BE2C (cell line): ENCODE measurements at regions not wholly inside any gene's neighbourhood (a gene's known extent, or its start where the extent isn't known, plus 50 kb on each side); places are given as distances from the start of the nearest gene placed in this dataset.

ENCODE experiments used
- DNase-seq: peaks from one replicate; pipeline ENCODE4 v3.0.0-alpha.2; 2020
- H3K27me3 ChIP-seq: fragments of 250-450 bp; sonication (Bioruptor Pico); 2 replicates; pipeline ENCODE4 v1.5.1; 2020; ENCODE audit warnings: mild to moderate bottlenecking
- H3K36me3 ChIP-seq: fragments of 250-450 bp; sonication (Bioruptor Pico); 2 replicates; pipeline ENCODE4 v1.5.1; 2020; ENCODE audit warnings: mild to moderate bottlenecking
- H3K4me1 ChIP-seq: fragments of 250-450 bp; sonication (Bioruptor Pico); 2 replicates; pipeline ENCODE4 v1.5.1; 2020
- H3K4me3 ChIP-seq: 2 replicates; pipeline ENCODE4 v1.5.1; 2011; ENCODE audit warnings: low read depth, low read length
- H3K9me3 ChIP-seq: fragments of 250-450 bp; sonication (Bioruptor Pico); 2 replicates; pipeline ENCODE4 v1.5.1; 2020
- TF ChIP-seq, protein P1 (sequence below): IDR thresholded peaks from 2 replicates; pipeline ENCODE4 v1.5.1; 2012; ENCODE audit warnings: mild to moderate bottlenecking, low read depth, low read length

GRCh38 chr15:31523655-31524049, 197.0 kb downstream of the KLF13 start:
- Histone ChIP-seq H3K36me3 (no peaks in the 10 kb centered on the region), H3K9me3 (no peaks in the 10 kb centered on the region), H3K4me3 (no peak overlapping the region), H3K27me3 (no peaks in the 10 kb centered on the region), H3K4me1 (no peaks in the 10 kb centered on the region)
- TF ChIP-seq, protein P1, sequence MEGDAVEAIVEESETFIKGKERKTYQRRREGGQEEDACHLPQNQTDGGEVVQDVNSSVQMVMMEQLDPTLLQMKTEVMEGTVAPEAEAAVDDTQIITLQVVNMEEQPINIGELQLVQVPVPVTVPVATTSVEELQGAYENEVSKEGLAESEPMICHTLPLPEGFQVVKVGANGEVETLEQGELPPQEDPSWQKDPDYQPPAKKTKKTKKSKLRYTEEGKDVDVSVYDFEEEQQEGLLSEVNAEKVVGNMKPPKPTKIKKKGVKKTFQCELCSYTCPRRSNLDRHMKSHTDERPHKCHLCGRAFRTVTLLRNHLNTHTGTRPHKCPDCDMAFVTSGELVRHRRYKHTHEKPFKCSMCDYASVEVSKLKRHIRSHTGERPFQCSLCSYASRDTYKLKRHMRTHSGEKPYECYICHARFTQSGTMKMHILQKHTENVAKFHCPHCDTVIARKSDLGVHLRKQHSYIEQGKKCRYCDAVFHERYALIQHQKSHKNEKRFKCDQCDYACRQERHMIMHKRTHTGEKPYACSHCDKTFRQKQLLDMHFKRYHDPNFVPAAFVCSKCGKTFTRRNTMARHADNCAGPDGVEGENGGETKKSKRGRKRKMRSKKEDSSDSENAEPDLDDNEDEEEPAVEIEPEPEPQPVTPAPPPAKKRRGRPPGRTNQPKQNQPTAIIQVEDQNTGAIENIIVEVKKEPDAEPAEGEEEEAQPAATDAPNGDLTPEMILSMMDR: no peak
- DNase-seq: no peak

DNA sequence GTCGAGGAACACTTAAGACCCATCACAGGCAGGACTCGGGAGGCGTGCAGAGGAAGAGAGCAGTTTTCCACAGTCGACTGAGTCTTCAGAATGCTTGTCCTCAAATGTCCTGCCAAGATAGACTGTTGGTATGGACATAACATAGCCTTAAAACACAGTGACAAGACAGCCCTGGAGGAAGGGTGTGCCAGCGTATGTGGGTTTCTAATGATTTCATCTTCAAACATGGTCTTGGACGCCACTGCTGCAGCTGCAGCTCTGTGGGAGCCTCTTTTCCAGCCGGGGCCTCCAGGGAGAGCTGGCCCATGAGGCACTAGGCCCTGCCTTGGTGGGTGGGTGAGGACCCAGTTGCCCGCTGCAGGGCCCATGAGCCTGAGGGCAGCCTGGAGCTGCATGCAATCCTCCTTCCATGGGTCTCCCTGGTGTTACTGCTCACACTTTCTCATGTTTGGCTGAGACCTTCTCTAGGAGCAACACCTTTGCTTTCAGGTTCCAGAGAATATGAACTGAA, 198.6 kb downstream of the KLF13 start:
- H3K36me3 ChIP-seq: no peaks in the 10 kb centered on the region
- 0 out of 2 replicates have a peak, but pooled peaks cover under 1% of the 10 kb centered on the region for H3K27me3 ChIP-seq
- no peaks in the 10 kb centered on the region for H3K4me1 ChIP-seq
- no peak for DNase-seq
- H3K4me3 ChIP-seq: no peak overlapping the region
- TF ChIP-seq, protein P1: no peak
- H3K9me3 ChIP-seq: no peaks in the 10 kb centered on the region

- H3K9me3 ChIP-seq: no peaks in the 10 kb centered on the region
- TF ChIP-seq, protein P1: no peak
- DNase-seq: no peak
- H3K4me1 ChIP-seq: no peaks in the 10 kb centered on the region
- no peak overlapping the region for H3K4me3 ChIP-seq
- H3K27me3 ChIP-seq: peaks cover 8% of the 10 kb centered on the region; the same call in 1 of the 2 replicates
- H3K36me3 ChIP-seq: no peaks in the 10 kb centered on the region
Observed at GRCh38 chr15:31525988-31526665, 199.5 kb downstream of the KLF13 start.

DNA sequence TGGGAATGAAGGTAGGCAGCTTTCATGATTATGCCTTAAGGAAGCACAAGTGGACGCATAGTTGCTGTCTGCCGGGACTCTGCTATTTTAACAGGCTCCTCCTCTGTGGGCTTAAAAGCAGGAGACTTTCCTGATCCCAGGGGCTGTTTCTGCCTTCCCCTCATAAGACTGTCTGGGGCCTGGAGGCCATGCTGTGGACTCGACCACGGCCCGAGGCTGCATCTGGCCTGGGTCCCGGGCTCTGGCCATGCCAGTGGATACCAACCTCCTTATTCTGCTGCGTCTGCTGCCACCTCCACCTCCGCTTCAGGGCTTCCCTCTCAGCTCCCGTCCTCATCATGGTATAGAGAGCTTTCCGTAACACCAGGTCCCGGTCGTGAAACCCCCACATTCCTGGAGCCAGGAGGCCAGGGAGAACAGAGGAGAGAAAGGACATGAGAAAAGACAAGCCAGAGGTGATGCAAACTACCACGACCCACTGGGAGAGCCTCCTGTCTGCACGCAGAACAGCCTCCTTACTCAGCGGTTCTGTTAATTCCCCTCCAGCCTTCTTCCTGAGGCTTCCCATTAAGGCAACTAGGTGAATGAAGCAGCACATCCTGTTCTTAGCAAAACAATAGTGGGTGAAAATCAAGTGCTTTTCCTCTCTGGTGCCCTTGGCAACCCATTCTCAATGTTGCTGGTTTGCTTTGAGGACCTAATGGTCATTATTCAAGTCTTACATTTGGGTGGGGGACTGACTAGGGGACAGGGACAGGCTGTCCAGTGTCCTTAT, 200.5 kb downstream of the KLF13 start:
- TF ChIP-seq, protein P1: no peak
- Histone ChIP-seq H3K27me3 (peaks cover 11% of the 10 kb centered on the region; the same call in 1 of the 2 replicates), H3K4me1 (no peaks in the 10 kb centered on the region), H3K36me3 (no peaks in the 10 kb centered on the region), H3K4me3 (no peak overlapping the region), H3K9me3 (no peaks in the 10 kb centered on the region)
- no peak for DNase-seq

GRCh38 chr15:31528846-31529245, 202.2 kb downstream of the KLF13 start:
- H3K9me3 ChIP-seq: no peaks in the 10 kb centered on the region
- H3K4me3 ChIP-seq: no peak overlapping the region
- DNase-seq: no peak
- H3K4me1 ChIP-seq: no peaks in the 10 kb centered on the region
- H3K36me3 ChIP-seq: no peaks in the 10 kb centered on the region
- TF ChIP-seq, protein P1: no peak
- peaks cover 11% of the 10 kb centered on the region; the same call in 1 of the 2 replicates for H3K27me3 ChIP-seq
